GM23338 (cell line): ENCODE measurements at regions not wholly inside any gene's neighbourhood (a gene's known extent, or its start where the extent isn't known, plus 50 kb on each side); places are given as distances from the start of the nearest gene placed in this dataset.

Experiments
- ATAC-seq: fragments of 200-7000 bp; cut with Tn5 transposase; 3 replicates; pipeline ENCODE4 v1.9.1; 2020
- DNase-seq: peaks from one replicate; pipeline ENCODE4 v3.0.0-alpha.2; 2015; ENCODE audit warnings: low spot score
- H2AFZ ChIP-seq: fragments of 200-600 bp; sonication (generic); 2 replicates; pipeline ENCODE4 v1.8.0; 2016; ENCODE audit warnings: antibody characterized with exemption, mild to moderate bottlenecking, moderate library complexity
- H3F3A ChIP-seq: fragments of 200-600 bp; sonication (generic); replicated peaks from 2 replicates; pipeline ENCODE4 v1.8.0; 2017; ENCODE audit warnings: antibody characterized with exemption, mixed run types, low read depth
- H3K27ac ChIP-seq: fragments of 200-600 bp; sonication (generic); 2 replicates; pipeline ENCODE4 v1.6.1; 2016; ENCODE audit warnings: low read depth
- H3K27me3 ChIP-seq: fragments of 200-600 bp; sonication (generic); 2 replicates; pipeline ENCODE4 v1.8.0; 2016; ENCODE audit warnings: mild to moderate bottlenecking, mixed run types, moderate library complexity; ENCODE audit not compliant: insufficient read depth
- H3K36me3 ChIP-seq: fragments of 200-600 bp; sonication (generic); 2 replicates; pipeline ENCODE4 v1.8.0; 2016; ENCODE audit warnings: mild to moderate bottlenecking; ENCODE audit not compliant: insufficient read depth
- H3K4me1 ChIP-seq: fragments of 200-600 bp; sonication (generic); 2 replicates; pipeline ENCODE4 v1.8.0; 2016; ENCODE audit warnings: mild to moderate bottlenecking, moderate library complexity; ENCODE audit not compliant: insufficient read depth
- H3K4me2 ChIP-seq: fragments of 200-600 bp; sonication (generic); 2 replicates; pipeline ENCODE4 v1.7.1; 2017; ENCODE audit warnings: mixed run types
- H3K4me3 ChIP-seq: fragments of 200-600 bp; sonication (generic); 2 replicates; pipeline ENCODE4 v1.6.1; 2016; ENCODE audit warnings: mixed run types
- H3K79me2 ChIP-seq: fragments of 200-600 bp; sonication (generic); replicated peaks from 2 replicates; pipeline ENCODE4 v1.8.0; 2017; ENCODE audit warnings: mild to moderate bottlenecking; ENCODE audit not compliant: insufficient read depth
- H3K9me2 ChIP-seq: fragments of 200-600 bp; sonication (generic); 2 replicates; pipeline ENCODE4 v1.8.0; 2017; ENCODE audit not compliant: insufficient read depth
- H4K20me1 ChIP-seq: fragments of 200-600 bp; sonication (generic); replicated peaks from 2 replicates; pipeline ENCODE4 v1.8.0; 2017; ENCODE audit warnings: mild to moderate bottlenecking; ENCODE audit not compliant: insufficient read depth
- H3K27ac Mint-ChIP-seq: 2 replicates; pipeline ENCODE4 v1.8.0; 2020; ENCODE audit warnings: inconsistent platforms, mild to moderate bottlenecking, moderate library complexity, mixed read lengths
- H3K27me3 Mint-ChIP-seq: 3 replicates; pipeline ENCODE4 v1.8.0; 2022; ENCODE audit warnings: low read depth, mild to moderate bottlenecking, moderate library complexity, mixed read lengths, inconsistent platforms; ENCODE audit not compliant: insufficient read depth, poor library complexity
- H3K36me3 Mint-ChIP-seq: 3 replicates; pipeline ENCODE4 v1.8.0; 2021; ENCODE audit warnings: low read depth, mild to moderate bottlenecking, inconsistent platforms, moderate library complexity, mixed read lengths
- H3K4me1 Mint-ChIP-seq: 3 replicates; pipeline ENCODE4 v1.8.0; 2020; ENCODE audit warnings: mild to moderate bottlenecking, inconsistent platforms, mixed read lengths
- H3K4me3 Mint-ChIP-seq: 3 replicates; pipeline ENCODE4 v1.8.0; 2021; ENCODE audit warnings: moderate library complexity, mild to moderate bottlenecking, inconsistent platforms, mixed read lengths
- H3K9me3 Mint-ChIP-seq: 3 replicates; pipeline ENCODE4 v1.8.0; 2020; ENCODE audit warnings: moderate library complexity, mild to moderate bottlenecking, inconsistent platforms, mixed read lengths
- CREB1 ChIP-seq: fragments of 250-450 bp; sonication (Bioruptor Pico); IDR thresholded peaks from 2 replicates; pipeline ENCODE4 v1.5.0; 2020; ENCODE audit warnings: low read depth, mild to moderate bottlenecking, moderate library complexity
- CTCF ChIP-seq, 2 experiments: fragments of 200-600 bp in 1 of 2; sonication (generic) in 1 of 2; conservative IDR thresholded peaks; 2 replicates each; pipeline versions ENCODE4 v1.5.1 to v1.6.1; 2016 to 2017; ENCODE audit warnings: antibody characterized with exemption in 2 of 2, low read depth in 2 of 2, mild to moderate bottlenecking in 2 of 2, moderate library complexity in 1 of 2
- ETS1 ChIP-seq: IDR thresholded peaks from 2 replicates; pipeline ENCODE4 v1.6.1; 2016; ENCODE audit warnings: antibody characterized with exemption
- EZH2 ChIP-seq: fragments of 200-600 bp; sonication (generic); IDR thresholded peaks from one replicate; pipeline ENCODE4 v1.8.0; 2017; ENCODE audit warnings: antibody characterized with exemption, mild to moderate bottlenecking, low read depth; ENCODE audit not compliant: unreplicated experiment
- EZH2phosphoT487 ChIP-seq: fragments of 200-600 bp; sonication (generic); IDR thresholded peaks from one replicate; pipeline ENCODE4 v1.8.1; 2018; ENCODE audit warnings: antibody characterized with exemption; ENCODE audit not compliant: unreplicated experiment
- JUNB ChIP-seq: IDR thresholded peaks from one replicate; pipeline ENCODE4 v1.6.1; 2016; ENCODE audit warnings: antibody characterized with exemption; ENCODE audit not compliant: unreplicated experiment
- NANOG ChIP-seq: IDR thresholded peaks from 2 replicates; pipeline ENCODE4 v1.6.1; 2016; ENCODE audit warnings: antibody characterized with exemption, borderline replicate concordance
- POLR2AphosphoS5 ChIP-seq: IDR thresholded peaks from 2 replicates; pipeline ENCODE4 v1.6.1; 2016; ENCODE audit warnings: antibody characterized with exemption, low read depth
- REST ChIP-seq: IDR thresholded peaks from one replicate; pipeline ENCODE4 v1.6.1; 2018; ENCODE audit warnings: antibody characterized with exemption; ENCODE audit not compliant: unreplicated experiment
- STAT1 ChIP-seq: IDR thresholded peaks from one replicate; pipeline ENCODE4 v1.6.1; 2016; ENCODE audit warnings: antibody characterized with exemption; ENCODE audit not compliant: unreplicated experiment
- ZNF114 ChIP-seq: fragments of 250-450 bp; sonication (Bioruptor Pico); IDR thresholded peaks from 2 replicates; pipeline ENCODE4 v1.5.0; 2020; ENCODE audit warnings: mild to moderate bottlenecking, moderate library complexity
- ZNF331 ChIP-seq: fragments of 250-450 bp; sonication (Bioruptor Pico); IDR thresholded peaks from 2 replicates; pipeline ENCODE4 v1.5.0; 2020; ENCODE audit warnings: low read depth, mild to moderate bottlenecking, moderate library complexity
- ZNF462 ChIP-seq: fragments of 250-450 bp; sonication (Bioruptor Pico); IDR thresholded peaks from 2 replicates; pipeline ENCODE4 v1.5.0; 2020; ENCODE audit warnings: mild to moderate bottlenecking, moderate library complexity

GRCh38 chr9:88724331-88724730, 189.4 kb downstream of the NXNL2 start:
- Histone ChIP-seq H3K36me3 (no peaks in the 10 kb centered on the region), H3K4me3 (no peak overlapping the region)
- ATAC-seq: no peak

More at GRCh38 chr9:88724331-88724730, 189.4 kb downstream of the NXNL2 start:
- Mint-ChIP-seq H3K36me3 (no peaks in the 10 kb centered on the region), H3K27ac (no peak overlapping the region), H3K4me3 (no peak overlapping the region), H3K9me3 (no peaks in the 10 kb centered on the region; the same call in 2 of the 3 replicates), H3K4me1 (peaks cover 26% of the 10 kb centered on the region), H3K27me3 (no peaks in the 10 kb centered on the region)
- no peaks in the 10 kb centered on the region for H3K79me2 ChIP-seq
- no peak overlapping the region for H3K4me2 ChIP-seq
- H4K20me1 ChIP-seq: no peaks in the 10 kb centered on the region
- no peak overlapping the region for H2AFZ ChIP-seq
- no peaks in the 10 kb centered on the region for H3F3A ChIP-seq
- H3K27ac ChIP-seq: no peak overlapping the region
- TF ChIP-seq ZNF462 (no peak), NANOG (no peak), STAT1 (no peak), CREB1 (CRISPR knock-in tag) (no peak), EZH2phosphoT487 (no peak), POLR2AphosphoS5 (no peak), JUNB (no peak), CTCF (conservative IDR thresholded peaks at IDR 0.05; ENCODE audit: low read depth in 2 of 2) (no peak), ZNF114 (no peak), REST (no peak), ZNF331 (CRISPR knock-in tag) (no peak), EZH2 (no peak), ETS1 (no peak)
- no peaks in the 10 kb centered on the region for H3K27me3 ChIP-seq
- DNase-seq: no peak
- peaks cover 9% of the 10 kb centered on the region; the same call in 1 of the 2 replicates for H3K4me1 ChIP-seq
- peaks cover 14% of the 10 kb centered on the region; the same call in 1 of the 2 replicates for H3K9me2 ChIP-seq
